ENCODE measurements at regions not wholly inside any gene's neighbourhood (a gene's known extent, or its start where the extent isn't known, plus 50 kb on each side); places are given as distances from the start of the nearest gene placed in this dataset.

DNA sequence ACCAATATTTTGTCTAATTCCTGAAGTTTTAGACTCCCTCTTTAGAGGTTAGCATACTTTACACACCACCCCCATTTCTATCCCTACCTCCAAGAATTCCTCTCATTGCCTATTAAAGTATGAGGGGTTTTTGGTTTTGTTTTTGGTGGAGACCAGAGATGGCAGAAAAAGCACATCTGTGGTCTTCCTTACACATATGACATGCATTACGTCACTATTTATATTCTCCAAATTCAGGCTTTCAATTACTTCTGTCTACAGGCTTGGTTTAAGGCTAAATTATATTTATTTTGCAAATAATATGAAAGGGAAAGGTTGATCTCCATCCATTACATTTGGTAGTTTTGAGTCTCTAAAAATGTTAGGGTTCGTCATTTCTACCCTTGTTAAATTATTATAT is 674.6 kb downstream of the LMO4 start:
- TF ChIP-seq CTCF (conservative IDR thresholded peaks at IDR 0.05; ENCODE audit: low read depth, low read length) (no peak), EZH2 (IDR thresholded peaks at IDR 0.05; ENCODE audit: borderline replicate concordance, low read depth, low read length, poor library complexity, severe bottlenecking) (no peak)

All from A673 (cell line).